K562 (cell line): ENCODE measurements at regions not wholly inside any gene's neighbourhood (a gene's known extent, or its start where the extent isn't known, plus 50 kb on each side); places are given as distances from the start of the nearest gene placed in this dataset.

ENCODE experiments used
- ATAC-seq: fragments of 200-7000 bp; cut with Tn5 transposase; 3 replicates; pipeline ENCODE4 v1.9.1; 2020; ENCODE audit warnings: moderate library complexity
- BruUV-seq: library from RNA; stranded (reverse); fragments of 400-500 nt; replicated peaks from 2 replicates; lab custom pipeline; 2021; lab: Mats Ljungman, UMichigan
- CTCF ChIA-PET: fragments of 300-600 bp; formaldehyde crosslinking; extraction: SDS; loops from one replicate; lab custom pipeline; 2021; ENCODE audit warnings: low intra/inter-chr PET ratio; lab: Yijun Ruan, JAX
- POLR2A ChIA-PET: fragments of 300-600, 350-650 bp; sonication (Branson Sonifier 250); formaldehyde crosslinking; extraction: SDS; loops from one replicate; lab custom pipeline; 2021; ENCODE audit warnings: antibody characterized with exemption, inconsistent platforms; lab: Yijun Ruan, JAX
- DNase-seq, 4 experiments: peaks; one replicate each; pipeline versions ENCODE4 v3.0.0 to v3.0.0-alpha.2; 2011 to 2018; ENCODE audit warnings: low spot score in 3 of 4, mixed read lengths in 3 of 4; ENCODE audit errors: extremely low read depth in 1 of 4
- FAIRE-seq: peaks from 2 replicates; lab custom pipeline; 2011; peaks lifted over from hg19 to GRCh38; lab: Jason Lieb, UNC
- H2AFZ ChIP-seq: 2 replicates; pipeline ENCODE4 v1.6.0; 2011; ENCODE audit warnings: low read depth, low read length, control low read depth, inconsistent platforms
- H3K27ac ChIP-seq: fragments of 200-600 bp; 3 replicates; pipeline ENCODE4 v1.8.0; 2011; ENCODE audit warnings: low read depth, mild to moderate bottlenecking, control low read depth, inconsistent platforms, low read length, moderate library complexity, mixed read lengths; ENCODE audit errors: extremely low read depth
- H3K27me3 ChIP-seq, 2 experiments: fragments of 300-600 bp in 1 of 2; 2 replicates in 1 of 2; 3 replicates in 1 of 2; pipeline versions ENCODE4 v1.6.0 to v1.8.0; 2011; ENCODE audit warnings: inconsistent platforms in 2 of 2, low read length in 2 of 2, mild to moderate bottlenecking in 1 of 2, mixed read lengths in 1 of 2, moderate library complexity in 1 of 2; ENCODE audit not compliant: control insufficient read depth in 2 of 2, insufficient read depth in 2 of 2
- H3K36me3 ChIP-seq: fragments of 300-600 bp; 3 replicates; pipeline ENCODE4 v1.8.0; 2011; ENCODE audit warnings: mild to moderate bottlenecking, low read length, inconsistent platforms; ENCODE audit not compliant: control insufficient read depth, insufficient read depth
- H3K4me1 ChIP-seq, 2 experiments: fragments of 200-600 bp in 1 of 2; replicated peaks in 1 of 2; 2 replicates in 1 of 2; 3 replicates in 1 of 2; pipeline versions ENCODE4 v1.5.1 to v1.8.0; 2011; ENCODE audit warnings: inconsistent platforms in 2 of 2, low read length in 2 of 2, mild to moderate bottlenecking in 1 of 2, mixed read lengths in 1 of 2, moderate library complexity in 1 of 2; ENCODE audit not compliant: control insufficient read depth in 2 of 2, insufficient read depth in 2 of 2
- H3K4me2 ChIP-seq: 2 replicates; pipeline ENCODE4 v1.6.1; 2011; ENCODE audit warnings: low read length, control low read depth, inconsistent platforms, mixed read lengths; ENCODE audit not compliant: insufficient read depth
- H3K4me3 ChIP-seq: fragments of 200-600 bp; sonication (generic), shearing (Covaris generic); 2 replicates; pipeline ENCODE4 v1.5.1; 2016; ENCODE audit warnings: control low read depth, inconsistent platforms
- H3K79me2 ChIP-seq: fragments of 200-600 bp; 3 replicates; pipeline ENCODE4 v1.8.0; 2011; ENCODE audit warnings: low read length, inconsistent platforms; ENCODE audit not compliant: control insufficient read depth, insufficient read depth
- H3K9ac ChIP-seq, 2 experiments: 2 replicates each; pipeline versions ENCODE4 v1.6.0 to v1.6.1; 2011; ENCODE audit warnings: low read depth in 2 of 2, low read length in 2 of 2, control low read depth in 1 of 2, inconsistent platforms in 1 of 2, mild to moderate bottlenecking in 1 of 2, mixed read lengths in 1 of 2; ENCODE audit not compliant: insufficient read depth in 1 of 2
- H3K9me1 ChIP-seq: one replicate; pipeline ENCODE4 v1.6.0; 2011; ENCODE audit warnings: inconsistent platforms, mild to moderate bottlenecking, low read length, moderate library complexity; ENCODE audit not compliant: control insufficient read depth, insufficient read depth
- H3K9me3 ChIP-seq: replicated peaks from 2 replicates; pipeline ENCODE4 v1.5.1; 2011; ENCODE audit warnings: low read depth, low read length, inconsistent platforms; ENCODE audit not compliant: control insufficient read depth, insufficient read depth
- H4K20me1 ChIP-seq: replicated peaks from 2 replicates; pipeline ENCODE4 v1.6.1; 2011; ENCODE audit warnings: low read length, inconsistent platforms, mixed read lengths; ENCODE audit not compliant: control insufficient read depth, insufficient read depth
- FOXA1 ChIP-seq: fragments of 450-650 bp; IDR thresholded peaks from 2 replicates; pipeline ENCODE4 v1.6.1; 2016; ENCODE audit warnings: mild to moderate bottlenecking, borderline replicate concordance
- KLF13 ChIP-seq: fragments of 450-650 bp; IDR thresholded peaks from 2 replicates; pipeline ENCODE4 v1.6.1; 2016; ENCODE audit warnings: missing genetic modification characterization, low read depth, mild to moderate bottlenecking, missing compliant biosample characterization, moderate library complexity, borderline replicate concordance
- MIER1 ChIP-seq: fragments of 450-650 bp; IDR thresholded peaks from 2 replicates; pipeline ENCODE4 v1.6.1; 2016; ENCODE audit warnings: antibody characterized with exemption, mild to moderate bottlenecking, low read depth
- NELFE ChIP-seq: IDR thresholded peaks from 2 replicates; pipeline ENCODE4 v1.6.1; 2011; ENCODE audit warnings: mild to moderate bottlenecking; ENCODE audit not compliant: insufficient read depth, insufficient read length
- NFE2L1 ChIP-seq: fragments of 450-650 bp; IDR thresholded peaks from 2 replicates; pipeline ENCODE4 v1.6.1; 2016; ENCODE audit warnings: missing genetic modification characterization, low read depth, mild to moderate bottlenecking, missing compliant biosample characterization, moderate library complexity, borderline replicate concordance
- POLR2B ChIP-seq: fragments of 450-650 bp; IDR thresholded peaks from 2 replicates; pipeline ENCODE4 v1.6.1; 2018; ENCODE audit warnings: low read depth; ENCODE audit not compliant: partially characterized antibody
- SLC30A9 ChIP-seq: fragments of 250-450 bp; sonication (Bioruptor Pico); IDR thresholded peaks from 2 replicates; pipeline ENCODE4 v1.8.0; 2022; ENCODE audit warnings: mild to moderate bottlenecking, moderate library complexity
- ZBTB43 ChIP-seq: sonication (generic); formaldehyde crosslinking; IDR thresholded peaks from 2 replicates; pipeline ENCODE4 v1.8.0; 2023; ENCODE audit warnings: mild to moderate bottlenecking, missing genetic modification reagents
- ZC3H8 ChIP-seq: fragments of 450-650 bp; IDR thresholded peaks from 2 replicates; pipeline ENCODE4 v1.6.1; 2017
- ZNF143 ChIP-seq: sonication (generic); formaldehyde crosslinking; IDR thresholded peaks from 2 replicates; pipeline ENCODE4 v1.9.0; 2022; ENCODE audit warnings: mild to moderate bottlenecking, missing genetic modification reagents
- ZNF224 ChIP-seq: sonication (generic); formaldehyde crosslinking; IDR thresholded peaks from 2 replicates; pipeline ENCODE4 v1.8.0; 2022; ENCODE audit warnings: mild to moderate bottlenecking, missing genetic modification reagents
- WGBS: fragments of 100-300 bp; shearing (Covaris generic); methylation state at CpG from one replicate; pipeline ENCODE4 v1.1.6; 2016; ENCODE audit warnings: low coverage, mixed read lengths; ENCODE audit not compliant: insufficient coverage; ENCODE audit errors: missing lambda C conversion rate; 5-methylcytosine and 5-hydroxymethylcytosine counted together
- in situ Hi-C: fragments of 300-500 bp; cut with MboI; formaldehyde crosslinking; loops from 4 replicates; pipeline ENCODE4 v1.15.0; 2018; ENCODE audit warnings: inconsistent platforms, mixed read lengths
- intact Hi-C: fragments of 100-400 bp; cut with micrococcal nuclease; formaldehyde crosslinking; loops from 2 replicates; pipeline ENCODE4 v1.14.2; 2022

- TF ChIP-seq ZNF143 (CRISPR knock-in tag) = no peak
- TF ChIP-seq NELFE = no peak
- no peak for TF ChIP-seq ZC3H8
- TF ChIP-seq ZNF224 (CRISPR knock-in tag) = no peak
These were observed 120.8 kb upstream of the DSCAM start (continued) for GRCh38 chr21:40967771-40968170.

GRCh38 chr21:40972151-40972550 lies 125.2 kb upstream of the DSCAM start:
- in situ Hi-C loops = no loop called here
- BruUV-seq = no TSS peak
- no peak for DNase-seq

More at GRCh38 chr21:40972151-40972550, 125.2 kb upstream of the DSCAM start:
- WGBS = 0% methylated on average over 2 of the region's 2 CpGs
- CTCF ChIA-PET = no interaction called here
- no peak overlapping the region for H2AFZ ChIP-seq
- no peaks in the 10 kb centered on the region for H3K27me3 ChIP-seq
- H3K9ac ChIP-seq = no peak overlapping the region
- H3K4me2 ChIP-seq = no peak overlapping the region
- H3K27ac ChIP-seq = no peak overlapping the region
- no peaks in the 10 kb centered on the region for H3K4me1 ChIP-seq
- intact Hi-C loops = no loop called here
- H3K9me1 ChIP-seq = no peaks in the 10 kb centered on the region
- no peak for TF ChIP-seq SLC30A9 (CRISPR knock-in tag)
- no peak for TF ChIP-seq MIER1
- TF ChIP-seq FOXA1 = no peak
- TF ChIP-seq ZBTB43 (CRISPR knock-in tag) = no peak
- no peak for TF ChIP-seq NFE2L1 (tag)
- TF ChIP-seq KLF13 (tag) = no peak
- no peak for TF ChIP-seq POLR2B
- TF ChIP-seq, all 486 proteins: peak for 0
- ATAC-seq = no peak
- no peak for FAIRE-seq
- Histone ChIP-seq H3K4me3 (no peak overlapping the region), H3K79me2 (no peaks in the 10 kb centered on the region), H3K36me3 (no peaks in the 10 kb centered on the region), H3K9me3 (no peaks in the 10 kb centered on the region), H4K20me1 (no peaks in the 10 kb centered on the region)
- POLR2A ChIA-PET = interaction anchor here (0.8 kb wide), 1 partner anchor 647 kb away, joined by 3 read pairs; no protein-coding TSS in a partner anchor
